SK-N-SH (cell line): ENCODE measurements at regions not wholly inside any gene's neighbourhood (a gene's known extent, or its start where the extent isn't known, plus 50 kb on each side); places are given as distances from the start of the nearest gene placed in this dataset.

Source experiments
- CHD2 ChIP-seq: fragments of 150-350 bp; IDR thresholded peaks from 2 replicates; pipeline ENCODE4 v1.6.1; 2018; ENCODE audit warnings: low read length; ENCODE audit not compliant: partially characterized antibody
- EP300 ChIP-seq, 2 experiments: IDR thresholded peaks; 2 replicates each; pipeline versions ENCODE4 v1.4.0 to v1.6.1; 2012; ENCODE audit warnings: borderline replicate concordance in 1 of 2, low read depth in 1 of 2, low read length in 1 of 2
- EZH2phosphoT487 ChIP-seq: fragments of 200-600 bp; sonication (generic); IDR thresholded peaks from 2 replicates; pipeline ENCODE4 v1.6.1; 2017; ENCODE audit warnings: low read depth, mixed run types, mild to moderate bottlenecking, antibody characterized with exemption, moderate library complexity, borderline replicate concordance
- RAD21 ChIP-seq: IDR thresholded peaks from 2 replicates; pipeline ENCODE4 v1.6.1; 2012; ENCODE audit warnings: mild to moderate bottlenecking, low read length
- TAF1 ChIP-seq: IDR thresholded peaks from 2 replicates; pipeline ENCODE4 v1.6.1; 2012; ENCODE audit warnings: low read depth, mild to moderate bottlenecking, low read length, moderate library complexity, borderline replicate concordance
- TCF12 ChIP-seq: IDR thresholded peaks from 2 replicates; pipeline ENCODE4 v1.4.0; 2012
- TF ChIP-seq, protein P1 (sequence below): fragments of 200-600 bp; sonication (generic); IDR thresholded peaks from 2 replicates; pipeline ENCODE4 v1.6.1; 2017; ENCODE audit warnings: antibody characterized with exemption, mild to moderate bottlenecking, moderate library complexity
- TF ChIP-seq, protein P2 (sequence below): fragments of 150-350 bp; IDR thresholded peaks from 2 replicates; pipeline ENCODE4 v1.6.1; 2017; ENCODE audit warnings: antibody characterized with exemption, low read length, low read depth, borderline replicate concordance
- TF ChIP-seq, protein P3 (sequence below): IDR thresholded peaks from 2 replicates; pipeline ENCODE4 v1.6.1; 2012; ENCODE audit warnings: mild to moderate bottlenecking, low read depth, low read length, moderate library complexity
- TF ChIP-seq, protein P4 (sequence below): fragments of 150-350 bp; IDR thresholded peaks from 2 replicates; pipeline ENCODE4 v1.6.1; 2016; ENCODE audit warnings: mild to moderate bottlenecking, low read depth, low read length

DNA sequence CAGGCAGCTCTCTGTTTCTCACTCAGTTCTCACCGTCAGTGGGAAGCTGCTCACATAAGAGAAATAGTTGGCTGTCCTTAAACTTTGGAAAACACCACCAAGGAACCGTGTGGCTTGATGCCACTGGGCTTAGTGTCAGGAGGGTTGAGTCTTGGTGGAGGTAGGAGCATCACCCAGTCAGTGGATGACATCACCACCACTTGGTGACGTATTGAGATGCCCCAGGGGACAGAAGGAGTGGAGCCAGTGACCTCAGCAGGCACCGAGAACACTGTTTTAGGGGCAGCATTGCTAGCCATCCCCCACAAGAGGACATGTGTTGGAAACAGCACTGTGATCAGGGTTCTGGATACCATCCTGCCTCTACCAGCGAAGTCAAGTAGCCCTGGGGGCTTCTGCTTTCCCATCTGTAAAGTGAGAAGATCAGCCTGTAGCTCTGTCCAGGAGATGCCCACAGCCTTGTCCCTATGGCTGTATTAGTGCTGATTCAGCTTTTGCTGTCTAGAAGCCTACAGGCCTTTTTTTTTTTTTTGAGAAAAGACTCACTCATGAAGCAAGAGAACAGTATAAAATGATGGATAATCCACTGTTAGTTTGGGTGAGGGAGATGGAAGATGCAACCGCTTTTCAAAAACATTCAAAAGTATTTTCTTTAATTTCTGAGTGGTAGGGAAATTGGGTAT is 66.2 kb downstream of the TSN start:
- TF ChIP-seq, protein P1, sequence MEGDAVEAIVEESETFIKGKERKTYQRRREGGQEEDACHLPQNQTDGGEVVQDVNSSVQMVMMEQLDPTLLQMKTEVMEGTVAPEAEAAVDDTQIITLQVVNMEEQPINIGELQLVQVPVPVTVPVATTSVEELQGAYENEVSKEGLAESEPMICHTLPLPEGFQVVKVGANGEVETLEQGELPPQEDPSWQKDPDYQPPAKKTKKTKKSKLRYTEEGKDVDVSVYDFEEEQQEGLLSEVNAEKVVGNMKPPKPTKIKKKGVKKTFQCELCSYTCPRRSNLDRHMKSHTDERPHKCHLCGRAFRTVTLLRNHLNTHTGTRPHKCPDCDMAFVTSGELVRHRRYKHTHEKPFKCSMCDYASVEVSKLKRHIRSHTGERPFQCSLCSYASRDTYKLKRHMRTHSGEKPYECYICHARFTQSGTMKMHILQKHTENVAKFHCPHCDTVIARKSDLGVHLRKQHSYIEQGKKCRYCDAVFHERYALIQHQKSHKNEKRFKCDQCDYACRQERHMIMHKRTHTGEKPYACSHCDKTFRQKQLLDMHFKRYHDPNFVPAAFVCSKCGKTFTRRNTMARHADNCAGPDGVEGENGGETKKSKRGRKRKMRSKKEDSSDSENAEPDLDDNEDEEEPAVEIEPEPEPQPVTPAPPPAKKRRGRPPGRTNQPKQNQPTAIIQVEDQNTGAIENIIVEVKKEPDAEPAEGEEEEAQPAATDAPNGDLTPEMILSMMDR, result no peak
- TF ChIP-seq EP300 (IDR thresholded peaks at IDR 0.05; ENCODE audit: borderline replicate concordance in 1 of 2, low read depth in 1 of 2, low read length in 1 of 2), result no peak
- no peak for TF ChIP-seq TCF12
- no peak for TF ChIP-seq CHD2
- TF ChIP-seq, protein P2, sequence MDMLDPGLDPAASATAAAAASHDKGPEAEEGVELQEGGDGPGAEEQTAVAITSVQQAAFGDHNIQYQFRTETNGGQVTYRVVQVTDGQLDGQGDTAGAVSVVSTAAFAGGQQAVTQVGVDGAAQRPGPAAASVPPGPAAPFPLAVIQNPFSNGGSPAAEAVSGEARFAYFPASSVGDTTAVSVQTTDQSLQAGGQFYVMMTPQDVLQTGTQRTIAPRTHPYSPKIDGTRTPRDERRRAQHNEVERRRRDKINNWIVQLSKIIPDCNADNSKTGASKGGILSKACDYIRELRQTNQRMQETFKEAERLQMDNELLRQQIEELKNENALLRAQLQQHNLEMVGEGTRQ, result no peak
- TF ChIP-seq, protein P3, sequence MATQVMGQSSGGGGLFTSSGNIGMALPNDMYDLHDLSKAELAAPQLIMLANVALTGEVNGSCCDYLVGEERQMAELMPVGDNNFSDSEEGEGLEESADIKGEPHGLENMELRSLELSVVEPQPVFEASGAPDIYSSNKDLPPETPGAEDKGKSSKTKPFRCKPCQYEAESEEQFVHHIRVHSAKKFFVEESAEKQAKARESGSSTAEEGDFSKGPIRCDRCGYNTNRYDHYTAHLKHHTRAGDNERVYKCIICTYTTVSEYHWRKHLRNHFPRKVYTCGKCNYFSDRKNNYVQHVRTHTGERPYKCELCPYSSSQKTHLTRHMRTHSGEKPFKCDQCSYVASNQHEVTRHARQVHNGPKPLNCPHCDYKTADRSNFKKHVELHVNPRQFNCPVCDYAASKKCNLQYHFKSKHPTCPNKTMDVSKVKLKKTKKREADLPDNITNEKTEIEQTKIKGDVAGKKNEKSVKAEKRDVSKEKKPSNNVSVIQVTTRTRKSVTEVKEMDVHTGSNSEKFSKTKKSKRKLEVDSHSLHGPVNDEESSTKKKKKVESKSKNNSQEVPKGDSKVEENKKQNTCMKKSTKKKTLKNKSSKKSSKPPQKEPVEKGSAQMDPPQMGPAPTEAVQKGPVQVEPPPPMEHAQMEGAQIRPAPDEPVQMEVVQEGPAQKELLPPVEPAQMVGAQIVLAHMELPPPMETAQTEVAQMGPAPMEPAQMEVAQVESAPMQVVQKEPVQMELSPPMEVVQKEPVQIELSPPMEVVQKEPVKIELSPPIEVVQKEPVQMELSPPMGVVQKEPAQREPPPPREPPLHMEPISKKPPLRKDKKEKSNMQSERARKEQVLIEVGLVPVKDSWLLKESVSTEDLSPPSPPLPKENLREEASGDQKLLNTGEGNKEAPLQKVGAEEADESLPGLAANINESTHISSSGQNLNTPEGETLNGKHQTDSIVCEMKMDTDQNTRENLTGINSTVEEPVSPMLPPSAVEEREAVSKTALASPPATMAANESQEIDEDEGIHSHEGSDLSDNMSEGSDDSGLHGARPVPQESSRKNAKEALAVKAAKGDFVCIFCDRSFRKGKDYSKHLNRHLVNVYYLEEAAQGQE, result no peak
- TF ChIP-seq RAD21, result no peak
- TF ChIP-seq TAF1, result no peak
- TF ChIP-seq EZH2phosphoT487, result no peak
- TF ChIP-seq, protein P4, sequence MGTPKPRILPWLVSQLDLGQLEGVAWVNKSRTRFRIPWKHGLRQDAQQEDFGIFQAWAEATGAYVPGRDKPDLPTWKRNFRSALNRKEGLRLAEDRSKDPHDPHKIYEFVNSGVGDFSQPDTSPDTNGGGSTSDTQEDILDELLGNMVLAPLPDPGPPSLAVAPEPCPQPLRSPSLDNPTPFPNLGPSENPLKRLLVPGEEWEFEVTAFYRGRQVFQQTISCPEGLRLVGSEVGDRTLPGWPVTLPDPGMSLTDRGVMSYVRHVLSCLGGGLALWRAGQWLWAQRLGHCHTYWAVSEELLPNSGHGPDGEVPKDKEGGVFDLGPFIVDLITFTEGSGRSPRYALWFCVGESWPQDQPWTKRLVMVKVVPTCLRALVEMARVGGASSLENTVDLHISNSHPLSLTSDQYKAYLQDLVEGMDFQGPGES, result no peak
